Hematopoietic multipotent progenitor cell treated with erythropoietin and hydrocortisone succinate and interleukin-3 and kit ligand, for 17 days (in vitro differentiated cells): ENCODE measurements at regions not wholly inside any gene's neighbourhood (a gene's known extent, or its start where the extent isn't known, plus 50 kb on each side); places are given as distances from the start of the nearest gene placed in this dataset.

Experiments
- DNase-seq: peaks from one replicate; pipeline ENCODE4 v3.0.0-alpha.2; 2015; ENCODE audit warnings: low spot score

DNA sequence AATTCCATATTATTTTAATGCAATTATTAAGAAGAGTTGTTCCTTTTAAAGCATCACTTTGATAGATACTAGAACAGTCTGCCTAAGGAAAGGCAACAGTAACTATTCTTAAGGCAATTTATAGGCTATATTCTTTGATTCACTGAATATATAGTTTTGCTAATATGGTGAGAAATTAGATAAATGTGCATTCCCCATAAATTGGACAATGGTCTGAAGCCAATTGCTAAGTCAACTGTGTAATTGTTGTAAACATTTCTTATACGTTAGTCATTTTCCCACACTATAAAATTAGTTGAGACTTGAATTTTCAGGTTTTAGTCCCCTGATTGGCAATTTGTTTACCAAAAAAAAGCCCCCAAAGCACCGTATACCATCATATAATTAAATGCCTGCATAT lies 263.0 kb upstream of the NECTIN3 start:
- no peak for DNase-seq

DNA sequence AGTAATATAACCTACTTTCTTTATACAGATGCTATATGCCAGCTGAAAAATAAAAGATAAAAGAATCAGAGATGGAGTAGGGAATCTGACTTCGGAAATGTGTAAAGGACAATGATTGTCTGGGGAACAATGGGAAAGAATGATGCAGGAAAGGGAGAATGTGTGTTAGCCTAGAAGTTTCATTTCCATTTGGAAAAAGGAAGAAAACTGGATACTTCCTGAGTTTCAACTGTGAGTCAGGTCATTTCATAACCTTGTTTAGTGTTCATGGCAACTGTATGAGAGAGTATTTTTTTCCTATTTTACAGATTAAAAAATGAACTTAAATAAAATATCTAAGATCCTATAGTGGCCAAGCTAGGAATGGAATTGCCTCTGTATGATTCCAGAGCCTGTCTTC lies 261.3 kb upstream of the NECTIN3 start:
- no peak for DNase-seq

DNA sequence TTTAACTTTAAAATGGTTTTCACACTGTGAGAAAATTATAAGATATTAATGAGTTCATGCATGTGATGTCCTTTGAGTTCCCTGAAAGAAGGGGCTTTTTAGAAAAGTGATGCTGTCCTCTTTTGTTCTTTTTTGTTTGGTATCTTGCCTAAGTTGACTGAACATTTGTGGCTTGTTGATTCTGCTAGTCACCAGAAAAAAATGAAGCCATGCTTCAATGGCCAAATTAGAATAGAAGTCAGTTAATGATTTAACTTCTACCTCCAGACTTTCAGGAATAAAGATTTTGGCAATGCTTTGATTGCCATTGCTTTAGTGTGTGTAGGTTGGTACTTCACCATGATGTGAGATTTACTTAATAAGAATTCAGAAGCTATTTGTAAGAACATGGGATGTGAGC lies 260.6 kb upstream of the NECTIN3 start:
- DNase-seq: no peak

DNA sequence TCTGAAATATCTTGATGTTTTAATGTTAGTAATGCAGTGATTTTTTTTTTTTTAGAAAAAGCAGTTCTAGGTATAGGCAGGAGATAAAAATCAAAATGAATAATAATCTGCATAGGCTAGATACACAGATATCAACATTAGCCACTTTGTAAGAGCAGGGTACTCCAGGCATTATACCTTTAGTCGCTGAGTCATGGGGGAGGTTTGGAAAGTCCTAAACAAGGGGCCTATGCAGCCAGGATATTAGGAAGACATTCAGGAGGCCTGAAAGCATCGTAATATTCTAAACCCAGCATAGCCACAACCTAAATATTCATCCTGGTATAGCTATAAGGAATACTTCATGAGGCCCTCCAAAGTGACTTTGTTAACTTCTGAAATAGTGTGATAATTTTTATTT lies 258.1 kb upstream of the NECTIN3 start:
- no peak for DNase-seq

DNA sequence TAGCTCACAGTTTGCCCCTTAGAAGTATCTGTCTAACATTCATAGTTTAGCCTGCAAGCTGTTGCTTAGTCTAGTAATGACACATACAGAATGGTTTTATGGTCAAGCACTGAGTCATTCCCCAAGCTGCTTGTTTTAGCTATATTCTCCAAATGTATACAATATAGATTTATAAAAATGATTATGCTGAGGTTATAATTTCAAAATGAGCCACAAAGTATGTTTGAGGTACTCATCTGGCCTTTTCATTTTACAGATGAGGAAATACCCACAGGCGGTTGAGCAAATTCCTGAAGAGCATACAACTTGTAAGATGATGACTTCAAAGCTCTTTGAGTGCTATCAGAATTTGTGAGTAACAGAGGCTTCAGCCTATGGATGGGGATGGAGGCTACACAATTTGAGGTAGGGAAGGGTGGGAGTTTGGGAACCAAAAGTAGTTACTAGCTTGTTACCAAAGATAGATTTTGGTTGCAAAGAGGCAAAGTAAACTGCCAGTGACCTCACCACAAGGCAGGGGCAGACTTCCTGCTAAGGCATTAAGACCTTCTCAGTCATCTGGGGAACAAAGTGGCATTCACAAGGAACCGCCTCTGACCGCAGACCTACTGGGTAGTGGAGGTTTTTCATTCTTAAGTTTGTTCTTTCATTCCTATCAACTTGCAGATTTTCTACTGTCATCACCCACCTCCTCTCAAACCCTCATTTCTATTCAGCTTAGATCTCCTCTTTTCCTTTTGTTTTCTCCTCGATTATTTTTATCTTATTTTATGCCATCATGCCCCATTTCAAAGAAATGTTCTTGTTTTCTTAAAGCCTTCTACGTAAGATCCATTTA lies 257.2 kb upstream of the NECTIN3 start:
- no peak for DNase-seq

DNA sequence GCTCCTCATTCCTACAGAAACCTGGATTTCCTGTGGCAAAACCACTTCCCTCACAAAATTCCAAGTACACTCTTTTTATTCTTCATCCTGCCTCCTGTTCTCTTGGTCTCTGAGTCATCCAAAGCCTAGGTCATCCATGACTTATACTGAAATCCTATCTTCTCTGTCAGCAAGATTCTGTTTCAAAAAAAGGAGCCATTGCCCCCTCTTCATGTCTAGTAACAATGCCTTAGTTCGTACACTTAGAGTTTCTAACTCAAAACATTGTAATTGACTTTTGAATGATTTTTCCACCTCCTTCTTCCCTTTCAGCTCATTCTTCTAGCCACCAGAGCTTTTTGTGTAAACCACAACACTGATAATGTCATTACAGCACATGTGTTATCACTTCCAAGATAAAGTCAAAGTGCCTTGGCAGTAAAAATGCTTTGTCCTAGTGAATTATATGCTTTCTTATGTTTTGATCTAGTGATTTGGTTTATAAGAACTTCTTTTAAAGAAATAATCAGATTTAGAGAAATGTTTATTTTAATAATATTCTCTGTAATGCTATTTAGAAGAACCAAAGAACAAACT lies 256.5 kb upstream of the NECTIN3 start:
- DNase-seq: no peak

DNA sequence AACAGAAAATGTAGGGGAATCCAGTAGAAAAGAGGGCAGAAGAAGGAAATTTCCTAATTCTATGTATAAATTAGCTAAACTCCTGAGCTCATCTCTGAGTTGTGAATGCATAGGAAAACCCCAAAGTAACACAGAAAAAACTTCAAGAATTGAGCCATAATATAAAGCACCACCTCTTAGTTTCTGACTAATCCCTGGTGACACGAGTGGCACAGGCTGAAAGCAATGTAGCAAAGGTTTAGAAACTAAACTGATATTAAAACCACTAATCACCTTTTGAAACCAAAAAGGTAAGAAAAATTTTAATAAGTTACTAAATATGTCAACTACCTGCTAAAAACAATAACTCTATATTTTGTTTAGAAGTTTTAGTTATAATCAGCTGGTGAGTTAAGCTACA lies 255.6 kb upstream of the NECTIN3 start:
- DNase-seq: no peak

DNA sequence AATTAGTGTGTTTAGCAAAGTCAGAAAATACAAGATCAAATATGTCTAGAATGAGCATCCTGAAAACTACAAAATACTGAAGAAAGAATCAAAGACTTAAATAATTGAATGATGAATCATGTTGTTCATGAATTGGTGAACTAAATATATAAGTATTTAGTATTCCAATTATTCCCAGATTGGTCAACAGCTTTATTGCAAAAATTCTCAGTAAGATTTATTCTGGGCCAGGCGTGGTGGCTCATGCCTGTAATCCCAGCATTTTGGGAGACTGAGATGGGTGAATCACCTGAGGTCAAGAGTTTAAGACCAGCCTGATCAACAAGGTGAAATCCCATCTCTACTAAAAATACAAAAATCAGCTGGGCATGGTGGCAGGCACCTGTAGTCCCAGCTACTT lies 250.0 kb upstream of the NECTIN3 start:
- DNase-seq: no peak

DNA sequence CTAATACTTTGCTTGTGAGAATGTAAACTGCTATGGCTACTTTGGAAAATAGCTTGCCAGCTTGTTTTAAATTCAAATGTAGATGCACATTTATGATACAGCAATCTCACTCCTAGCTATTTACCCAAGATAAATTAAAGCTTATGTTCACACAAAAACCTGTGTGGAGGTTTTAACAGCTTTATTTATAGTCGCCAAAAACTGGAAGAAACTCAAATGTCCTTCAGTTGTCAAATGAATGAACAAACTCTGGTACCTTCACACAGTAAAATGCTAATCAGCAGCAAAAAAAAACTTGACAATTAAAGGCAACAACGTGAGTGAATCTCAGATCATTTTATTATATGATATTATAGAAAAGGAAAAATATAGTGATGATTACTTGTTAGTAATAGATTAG lies 248.6 kb upstream of the NECTIN3 start:
- DNase-seq: no peak

DNA sequence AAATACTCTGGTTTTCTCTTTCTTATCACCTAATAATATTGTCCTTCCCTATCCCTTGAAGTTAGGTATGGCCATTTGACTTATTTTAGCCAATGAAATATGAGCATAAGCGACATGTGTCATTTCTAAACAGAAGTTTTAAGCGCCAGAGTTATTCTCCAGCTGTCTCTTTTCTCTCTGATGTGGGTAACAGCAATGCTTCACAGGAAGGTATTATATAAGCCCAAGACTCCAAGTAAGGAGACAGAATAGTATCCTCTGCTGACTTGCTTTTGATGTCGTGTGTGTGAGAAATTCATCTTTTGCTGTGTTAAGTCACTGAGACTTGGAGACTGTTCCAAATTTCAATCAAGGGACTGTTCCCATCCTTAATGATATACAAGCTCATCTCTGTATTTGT lies 224.6 kb upstream of the NECTIN3 start:
- DNase-seq: no peak

DNA sequence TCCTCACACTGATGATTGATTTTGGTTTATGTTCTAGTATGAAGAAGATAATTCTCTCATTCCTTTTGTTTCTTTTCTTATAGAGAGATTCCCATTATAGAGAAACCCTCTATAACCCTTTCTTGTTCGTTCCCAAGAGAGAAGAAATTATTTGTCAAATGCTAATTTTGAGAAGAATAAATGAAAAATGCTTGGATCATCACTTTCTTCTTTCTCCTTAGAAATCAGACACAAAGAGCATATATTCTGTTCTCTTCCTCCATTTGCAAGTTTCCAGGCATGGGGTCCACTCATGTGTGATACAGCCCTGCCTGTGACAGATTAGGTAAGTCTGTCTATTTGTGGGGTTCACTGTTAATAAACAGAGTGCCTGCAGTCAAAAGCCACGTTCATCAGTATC lies 222.6 kb upstream of the NECTIN3 start:
- no peak for DNase-seq

DNA sequence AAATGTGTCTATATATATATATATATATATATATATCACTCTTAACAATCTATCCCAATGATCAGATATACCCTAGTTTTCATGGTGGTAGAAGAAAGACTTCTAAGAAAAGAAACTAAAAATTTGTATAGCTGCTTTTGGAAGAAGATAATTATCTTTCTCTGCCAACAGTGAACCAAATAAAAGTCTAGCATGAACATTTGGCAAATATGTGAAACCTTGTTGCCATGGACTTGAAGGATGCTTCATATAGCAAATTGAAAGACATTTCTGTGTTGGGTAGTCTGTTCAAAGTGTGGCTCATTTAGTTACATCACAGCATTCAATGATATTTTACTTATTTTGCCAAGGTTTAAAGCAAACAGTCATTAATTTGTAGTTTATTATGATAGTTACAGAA lies 219.9 kb upstream of the NECTIN3 start:
- no peak for DNase-seq

DNA sequence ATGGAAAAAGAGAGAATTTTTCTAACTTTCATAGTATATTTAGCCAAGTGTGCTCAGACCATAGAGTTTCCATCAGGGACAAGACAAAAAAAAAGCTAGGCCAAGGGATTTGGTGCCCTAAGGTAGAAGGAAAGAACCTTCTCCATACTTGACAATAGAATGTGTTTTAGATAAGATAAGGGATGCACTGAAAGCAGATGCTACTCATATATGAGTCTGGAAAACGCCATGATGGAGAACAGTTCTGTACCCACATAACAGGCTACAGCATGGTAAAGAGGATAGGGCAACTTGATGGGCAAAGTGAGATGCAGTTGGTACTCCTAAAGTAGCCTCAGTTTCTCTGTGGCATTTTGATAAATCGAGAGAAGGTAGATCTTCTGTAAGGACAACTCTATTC lies 216.4 kb upstream of the NECTIN3 start:
- DNase-seq: no peak

DNA sequence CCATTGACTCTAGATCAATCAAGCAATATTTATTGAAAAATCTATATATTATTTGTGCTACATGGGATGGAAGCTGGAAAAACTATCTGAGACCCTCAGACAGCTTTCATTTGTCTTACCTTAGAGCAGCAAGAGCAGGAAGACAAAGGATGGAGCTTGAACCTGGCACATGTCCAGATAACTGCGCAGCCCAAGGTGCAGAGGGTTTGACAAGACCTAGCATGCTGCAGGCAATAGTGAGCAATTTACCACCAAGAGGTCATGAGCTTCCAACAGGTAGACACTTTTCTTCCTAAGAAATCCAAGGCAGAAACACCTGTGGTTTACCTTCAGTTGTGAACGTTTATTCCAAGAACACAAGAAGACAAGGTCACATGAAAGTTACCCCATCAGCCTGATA lies 214.7 kb upstream of the NECTIN3 start:
- no peak for DNase-seq

DNA sequence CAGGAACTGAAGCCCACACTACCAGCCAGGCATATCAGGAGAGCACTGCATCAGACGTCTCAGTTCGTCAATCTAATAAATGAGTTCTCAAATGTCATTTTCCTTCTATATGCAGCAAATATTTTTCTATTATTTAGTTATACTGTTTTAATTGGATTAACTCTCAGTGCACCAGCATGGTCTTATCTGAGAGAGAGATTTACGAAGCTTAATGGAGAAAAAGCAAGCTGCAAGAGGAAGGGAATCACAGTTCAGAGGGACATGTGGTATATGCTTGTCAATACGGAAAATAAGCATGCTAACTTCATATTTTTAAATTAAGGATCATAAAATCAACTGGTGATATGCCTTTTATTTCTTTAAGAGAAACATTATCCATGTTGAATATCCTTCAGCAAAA lies 213.1 kb upstream of the NECTIN3 start:
- DNase-seq: no peak

DNA sequence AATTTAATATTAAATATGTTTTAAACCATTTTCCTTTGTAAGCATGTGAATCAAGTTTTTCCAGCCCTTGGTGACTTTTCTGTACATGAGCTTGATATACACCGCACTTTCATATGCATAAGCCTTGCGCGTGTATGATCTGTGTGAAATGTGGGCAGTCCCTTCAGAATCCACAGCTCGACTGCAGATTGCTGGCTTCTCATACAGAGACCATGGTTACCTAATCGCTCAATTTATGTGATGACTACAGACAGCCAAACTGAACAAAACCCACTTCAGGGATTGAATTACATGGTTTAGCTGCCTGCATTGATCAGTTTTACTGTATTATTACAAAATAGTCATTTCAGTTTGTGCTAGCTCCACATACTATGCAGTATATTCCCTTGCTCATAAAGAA lies 212.3 kb upstream of the NECTIN3 start:
- no peak for DNase-seq

DNA sequence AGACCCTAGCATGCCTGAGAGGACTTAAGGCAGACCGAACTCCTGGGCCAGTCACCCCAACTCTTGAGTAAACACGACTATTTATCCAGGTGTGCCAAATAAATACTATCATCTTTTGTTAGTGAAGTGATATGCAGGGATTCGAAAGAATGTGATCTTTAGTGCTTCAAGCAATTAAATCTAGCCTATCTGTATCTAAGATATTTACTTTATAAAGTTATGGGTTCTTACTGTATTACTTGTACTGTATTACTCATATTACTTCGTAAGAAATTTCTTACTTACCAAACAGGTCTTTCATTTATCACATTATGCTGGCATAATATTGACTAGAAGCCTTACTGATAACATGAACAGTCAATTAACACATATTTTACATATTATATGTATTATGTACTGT lies 211.6 kb upstream of the NECTIN3 start:
- DNase-seq: no peak

DNA sequence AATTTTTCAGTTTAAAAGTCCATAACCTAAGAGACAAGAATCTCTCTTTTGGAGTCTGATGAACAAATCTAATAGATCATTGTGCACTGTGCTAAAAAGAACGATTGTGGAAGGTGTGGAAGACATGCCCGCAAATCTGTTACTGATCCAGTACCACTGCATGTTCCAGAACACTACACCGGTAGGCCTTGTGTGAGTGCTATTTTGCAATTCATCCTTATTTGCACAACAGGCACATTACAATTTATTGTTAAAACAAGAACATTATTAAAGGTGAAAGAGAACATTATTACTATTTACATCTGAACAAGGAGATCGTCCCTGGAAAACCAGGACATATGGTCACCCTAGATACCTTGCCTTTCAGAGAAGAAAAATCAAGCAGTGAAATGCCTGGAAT lies 205.7 kb upstream of the NECTIN3 start:
- no peak for DNase-seq

DNA sequence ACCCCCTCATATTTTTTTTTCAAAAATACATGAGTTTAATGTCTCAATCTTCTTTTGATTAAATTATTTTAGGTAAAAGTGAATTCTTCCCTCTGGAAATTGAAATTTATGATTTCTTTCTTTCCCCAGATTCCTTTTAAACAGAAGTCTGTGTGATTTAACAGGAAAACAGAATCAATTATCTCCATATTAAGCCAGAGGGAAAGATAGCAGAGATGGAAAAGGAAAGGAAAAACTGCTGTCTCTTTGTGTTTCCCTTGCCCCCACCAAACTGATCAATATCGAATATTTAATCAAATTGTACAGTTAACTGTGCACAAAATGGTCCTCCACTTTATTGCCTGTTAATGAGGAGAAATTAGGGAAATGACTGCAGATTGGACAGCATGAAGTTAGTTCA lies 203.5 kb upstream of the NECTIN3 start:
- no peak for DNase-seq

DNA sequence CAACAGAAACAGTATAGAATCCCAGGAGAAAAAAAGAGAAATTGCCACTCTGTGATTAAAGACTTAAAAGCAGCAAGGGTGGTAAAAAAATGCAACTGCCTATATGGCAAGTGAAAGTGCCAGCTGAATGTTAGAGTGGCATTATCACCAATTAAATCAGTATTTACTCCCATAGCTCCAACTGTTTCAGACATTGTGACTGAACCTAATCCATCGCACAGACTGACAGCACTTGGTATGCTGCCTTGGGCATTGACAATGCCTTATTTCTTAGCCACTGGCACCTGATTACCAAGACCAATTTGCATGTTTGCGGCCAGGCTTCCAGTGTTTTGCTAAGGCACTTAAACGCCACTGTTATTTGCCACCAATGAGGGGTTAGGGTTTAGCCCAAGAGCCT lies 201.9 kb upstream of the NECTIN3 start:
- no peak for DNase-seq

DNA sequence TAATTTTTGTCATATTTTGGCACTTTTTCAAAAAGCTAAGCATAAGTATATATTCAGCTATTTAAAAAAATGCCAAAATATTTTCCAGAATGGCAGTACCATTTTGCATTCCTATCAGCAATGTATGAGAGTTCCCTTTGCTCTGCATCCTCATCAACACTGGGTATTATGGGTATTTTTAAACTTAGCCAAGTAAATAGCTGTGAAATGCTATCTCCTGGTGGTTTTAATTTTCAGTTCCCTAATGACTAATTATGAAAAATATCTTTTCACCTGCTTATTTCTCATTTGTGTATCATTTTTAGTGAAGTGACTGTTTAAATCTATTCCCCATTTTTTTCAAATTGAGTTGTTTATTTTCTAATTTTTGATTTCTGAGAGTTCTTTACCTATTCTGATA lies 199.7 kb upstream of the NECTIN3 start:
- DNase-seq: no peak

DNA sequence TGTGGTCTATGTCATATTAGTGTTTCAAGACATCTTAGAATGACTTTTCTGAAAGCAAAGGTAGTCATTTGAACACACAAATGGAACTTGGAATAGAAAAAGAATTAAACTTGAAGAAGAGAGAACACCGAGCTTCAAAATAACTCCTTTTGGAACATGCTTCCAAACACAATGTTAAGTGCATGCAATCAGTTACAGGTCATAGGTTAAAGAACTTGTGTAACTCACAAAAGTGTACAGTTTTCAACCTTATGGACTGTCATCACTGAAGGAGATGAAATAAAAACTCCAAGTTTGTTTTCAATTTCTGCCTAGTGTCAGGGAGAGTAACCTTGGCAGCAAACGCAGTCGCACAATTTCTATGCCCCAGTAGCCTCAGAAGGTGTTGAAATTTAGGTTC lies 192.9 kb upstream of the NECTIN3 start:
- DNase-seq: no peak

DNA sequence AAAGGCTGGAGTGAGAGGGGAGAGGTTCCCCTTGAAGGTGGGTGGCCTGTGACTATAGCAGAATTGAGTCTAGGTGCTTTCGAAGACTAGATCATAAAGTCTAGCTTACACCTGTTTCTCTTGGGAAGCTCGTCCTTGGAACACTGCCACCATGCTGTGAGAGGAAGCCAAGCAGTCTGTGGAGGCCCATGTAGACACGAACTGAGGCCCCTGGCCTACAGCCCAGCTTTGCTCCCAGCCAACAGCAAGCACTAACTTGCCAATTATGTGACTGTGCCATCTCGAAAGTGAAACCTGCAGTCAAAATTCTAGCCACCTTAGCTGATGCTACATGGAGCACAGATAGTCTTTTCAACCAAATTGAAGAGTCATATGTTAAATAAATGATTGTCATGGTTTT lies 190.5 kb upstream of the NECTIN3 start:
- no peak for DNase-seq

DNA sequence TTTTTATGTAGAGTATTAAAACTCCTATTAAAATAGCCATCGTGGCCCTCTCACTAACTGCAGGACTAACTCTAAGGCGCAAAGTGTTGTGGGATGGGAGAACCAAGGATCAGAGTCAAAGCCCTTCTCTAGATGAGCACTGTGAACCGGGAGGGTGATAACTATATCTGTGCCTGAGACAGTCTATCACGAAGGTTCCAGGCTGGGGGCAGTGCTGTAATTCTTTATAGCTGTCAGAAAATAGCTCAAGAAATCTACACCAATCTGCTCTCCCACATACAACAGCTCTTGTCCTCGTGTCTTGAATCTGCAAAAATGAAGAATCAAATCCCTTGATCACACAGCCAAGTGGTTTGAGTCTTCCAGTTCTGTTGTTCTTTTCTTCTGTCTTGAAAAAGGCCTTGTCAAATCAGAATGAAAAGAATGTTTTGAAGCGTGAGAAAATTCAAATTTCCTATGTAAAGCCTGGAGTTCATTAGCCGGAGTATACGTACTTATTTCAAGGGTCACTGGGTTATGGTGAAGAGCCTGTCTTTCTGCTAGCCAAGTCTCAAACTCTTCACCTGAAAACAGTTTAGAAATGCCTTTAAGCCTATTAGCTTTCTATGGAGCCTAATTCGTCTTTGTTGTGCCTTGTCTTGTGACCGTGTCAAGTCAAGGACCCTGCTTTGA lies 185.3 kb upstream of the NECTIN3 start:
- no peak for DNase-seq
